Ascending aorta (tissue), 2 donors: ENCODE measurements at regions not wholly inside any gene's neighbourhood (a gene's known extent, or its start where the extent isn't known, plus 50 kb on each side); places are given as distances from the start of the nearest gene placed in this dataset.

Experiments used
- DNase-seq, 2 donors: peaks; one replicate each; pipeline ENCODE4 v3.0.0-alpha.2; 2019; ENCODE audit warnings: low spot score in 2 of 2
- H3K27ac ChIP-seq, 2 donors: fragments of 200-600 bp; sonication (generic); one replicate each; pipeline ENCODE4 v1.5.1; 2016 to 2017; ENCODE audit warnings: mild to moderate bottlenecking in 1 of 2
- H3K27me3 ChIP-seq: fragments of 200-600 bp; sonication (generic); one replicate; pipeline ENCODE4 v1.5.1; 2017
- H3K36me3 ChIP-seq, 2 donors: fragments of 200-600 bp; sonication (generic); one replicate each; pipeline ENCODE4 v1.5.1; 2016
- H3K4me1 ChIP-seq, 2 donors: fragments of 200-600 bp; sonication (generic); one replicate each; pipeline ENCODE4 v1.5.1; 2016 to 2017; ENCODE audit warnings: mild to moderate bottlenecking in 1 of 2
- H3K4me3 ChIP-seq, 2 donors: fragments of 200-600 bp; sonication (generic); one replicate each; pipeline ENCODE4 v1.5.1; 2016 to 2017; ENCODE audit warnings: mild to moderate bottlenecking in 1 of 2
- H3K9me3 ChIP-seq, 2 donors: fragments of 200-600 bp; sonication (generic); one replicate each; pipeline ENCODE4 v1.5.1; 2016
- intact Hi-C: fragments of 100-400 bp; cut with DNase I; formaldehyde crosslinking; loops from one replicate; pipeline ENCODE4 v1.15.1; 2023
- TF ChIP-seq, protein P1 (sequence below), 3 experiments: fragments of 200-600 bp in 2 of 3; fragments of 450-650 bp in 1 of 3; sonication (generic) in 2 of 3; IDR thresholded peaks; one replicate each; pipeline ENCODE4 v1.5.1; 2016 to 2019; ENCODE audit warnings: antibody characterized with exemption in 3 of 3, mild to moderate bottlenecking in 1 of 3, moderate library complexity in 1 of 3

- peaks cover 3 to 10% of the 10 kb centered on the region in 2 donors for H3K4me1 ChIP-seq
- no peak overlapping the region for H3K27ac ChIP-seq
- intact Hi-C loops: no loop called here
- H3K4me3 ChIP-seq: no peak overlapping the region
- no peak for DNase-seq
- TF ChIP-seq, protein P1, sequence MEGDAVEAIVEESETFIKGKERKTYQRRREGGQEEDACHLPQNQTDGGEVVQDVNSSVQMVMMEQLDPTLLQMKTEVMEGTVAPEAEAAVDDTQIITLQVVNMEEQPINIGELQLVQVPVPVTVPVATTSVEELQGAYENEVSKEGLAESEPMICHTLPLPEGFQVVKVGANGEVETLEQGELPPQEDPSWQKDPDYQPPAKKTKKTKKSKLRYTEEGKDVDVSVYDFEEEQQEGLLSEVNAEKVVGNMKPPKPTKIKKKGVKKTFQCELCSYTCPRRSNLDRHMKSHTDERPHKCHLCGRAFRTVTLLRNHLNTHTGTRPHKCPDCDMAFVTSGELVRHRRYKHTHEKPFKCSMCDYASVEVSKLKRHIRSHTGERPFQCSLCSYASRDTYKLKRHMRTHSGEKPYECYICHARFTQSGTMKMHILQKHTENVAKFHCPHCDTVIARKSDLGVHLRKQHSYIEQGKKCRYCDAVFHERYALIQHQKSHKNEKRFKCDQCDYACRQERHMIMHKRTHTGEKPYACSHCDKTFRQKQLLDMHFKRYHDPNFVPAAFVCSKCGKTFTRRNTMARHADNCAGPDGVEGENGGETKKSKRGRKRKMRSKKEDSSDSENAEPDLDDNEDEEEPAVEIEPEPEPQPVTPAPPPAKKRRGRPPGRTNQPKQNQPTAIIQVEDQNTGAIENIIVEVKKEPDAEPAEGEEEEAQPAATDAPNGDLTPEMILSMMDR (IDR thresholded peaks at IDR 0.05): no peak
- H3K9me3 ChIP-seq: no peaks in the 10 kb centered on the region
- no peaks in the 10 kb centered on the region for H3K36me3 ChIP-seq
- no peaks in the 10 kb centered on the region for H3K27me3 ChIP-seq
Measured at GRCh38 chr6:159390381-159390780, 221.2 kb downstream of the FNDC1 start.

DNA sequence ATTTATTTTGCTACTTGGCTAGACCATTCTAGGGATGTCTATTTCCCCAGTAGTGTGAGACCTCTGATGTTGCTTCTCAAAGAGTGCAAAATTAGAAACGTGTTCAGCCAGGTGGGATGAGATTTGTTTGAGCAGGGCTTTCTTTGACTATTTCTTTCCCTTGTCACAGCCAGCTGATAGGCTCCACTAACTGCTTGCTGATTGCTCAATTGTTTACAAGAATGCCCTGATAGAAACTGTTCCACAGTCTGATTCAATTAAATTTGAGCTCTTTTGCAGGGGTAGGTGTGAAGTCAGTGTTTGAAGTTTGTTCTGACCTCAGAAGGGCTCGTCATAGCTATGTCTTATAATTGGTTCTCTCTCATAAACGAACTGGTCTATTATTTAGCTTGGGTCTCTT, 220.5 kb downstream of the FNDC1 start:
- intact Hi-C loops: no loop called here
- H3K9me3 ChIP-seq: no peaks in the 10 kb centered on the region
- no peaks in the 10 kb centered on the region for H3K27me3 ChIP-seq
- TF ChIP-seq, protein P1 (IDR thresholded peaks at IDR 0.05): no peak
- no peak overlapping the region for H3K27ac ChIP-seq
- no peaks in the 10 kb centered on the region for H3K36me3 ChIP-seq
- H3K4me1 ChIP-seq: peaks cover 3 to 10% of the 10 kb centered on the region in 2 donors
- DNase-seq: no peak
- no peak overlapping the region for H3K4me3 ChIP-seq

DNA sequence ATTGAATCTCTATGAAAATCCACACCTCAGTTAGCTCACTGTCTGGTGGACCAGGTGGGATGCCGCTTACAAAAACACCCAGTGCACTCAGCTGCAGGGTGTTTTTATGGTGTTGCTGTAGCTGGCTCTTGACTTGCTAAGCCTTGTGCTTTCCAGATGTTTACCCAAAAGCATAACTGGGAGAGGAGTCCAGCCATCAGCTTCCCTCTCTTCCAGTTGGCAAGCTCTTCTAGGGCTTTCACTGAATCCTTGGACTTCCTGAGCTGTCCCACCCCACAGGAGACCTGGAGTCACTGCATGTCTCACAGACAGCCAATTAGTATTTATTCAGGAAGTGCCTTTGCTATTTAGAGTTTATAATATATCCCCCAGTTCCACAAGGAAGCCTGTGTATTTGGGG, 210.9 kb downstream of the FNDC1 start:
- TF ChIP-seq, protein P1 (IDR thresholded peaks at IDR 0.05): no peak
- Histone ChIP-seq H3K27me3 (no peaks in the 10 kb centered on the region), H3K4me1 (peaks cover 5 to 24% of the 10 kb centered on the region in 2 donors), H3K27ac (no peak overlapping the region), H3K36me3 (no peaks in the 10 kb centered on the region), H3K4me3 (no peak overlapping the region), H3K9me3 (no peaks in the 10 kb centered on the region)
- no peak for DNase-seq
- intact Hi-C loops: no loop called here

GRCh38 chr6:159378411-159379328, 209.5 kb downstream of the FNDC1 start:
- Histone ChIP-seq H3K36me3 (no peaks in the 10 kb centered on the region), H3K27ac (peak overlapping the region in 1 of 2 donors; percentile 22), H3K27me3 (no peaks in the 10 kb centered on the region), H3K4me1 (peaks cover 5 to 27% of the 10 kb centered on the region in 2 donors), H3K4me3 (no peak overlapping the region), H3K9me3 (no peaks in the 10 kb centered on the region)
- intact Hi-C loops: loop anchor here (5.0 kb wide), 3 partner anchors 176 to 219 kb away; no protein-coding TSS in a partner anchor
- no peak for DNase-seq
- TF ChIP-seq, protein P1 (IDR thresholded peaks at IDR 0.05): no peak

GRCh38 chr6:159376516-159377158, 207.4 kb downstream of the FNDC1 start:
- H3K4me1 ChIP-seq: peaks cover 5 to 41% of the 10 kb centered on the region in 2 donors
- TF ChIP-seq, protein P1 (IDR thresholded peaks at IDR 0.05): no peak
- intact Hi-C loops: loop anchor here (5.0 kb wide), 3 partner anchors 174 to 221 kb away; no protein-coding TSS in a partner anchor
- no peak for DNase-seq
- no peaks in the 10 kb centered on the region for H3K9me3 ChIP-seq
- H3K4me3 ChIP-seq: peak overlapping the region in 1 of 2 donors; percentile 20
- H3K27ac ChIP-seq: peak overlapping the region; percentile 68 to 73
- no peaks in the 10 kb centered on the region for H3K27me3 ChIP-seq
- no peaks in the 10 kb centered on the region for H3K36me3 ChIP-seq
